Choroid plexus epithelial cell (primary cell): ENCODE measurements at regions not wholly inside any gene's neighbourhood (a gene's known extent, or its start where the extent isn't known, plus 50 kb on each side); places are given as distances from the start of the nearest gene placed in this dataset.

Experiments used
- DNase-seq: peaks from one replicate; pipeline ENCODE4 v3.0.0-alpha.2; 2010; ENCODE audit warnings: low read depth
- H3K4me3 ChIP-seq: 2 replicates; pipeline ENCODE4 v1.5.1; 2011; ENCODE audit warnings: low read depth, mild to moderate bottlenecking, control low read depth, low read length, moderate library complexity
- TF ChIP-seq, protein P1 (sequence below): conservative IDR thresholded peaks from 2 replicates; pipeline ENCODE4 v1.5.1; 2011; ENCODE audit warnings: low read depth, mild to moderate bottlenecking, control low read depth, inconsistent platforms, low read length, moderate library complexity

GRCh38 chr10:83310688-83311087, 828.6 kb upstream of the GHITM start:
- TF ChIP-seq, protein P1, sequence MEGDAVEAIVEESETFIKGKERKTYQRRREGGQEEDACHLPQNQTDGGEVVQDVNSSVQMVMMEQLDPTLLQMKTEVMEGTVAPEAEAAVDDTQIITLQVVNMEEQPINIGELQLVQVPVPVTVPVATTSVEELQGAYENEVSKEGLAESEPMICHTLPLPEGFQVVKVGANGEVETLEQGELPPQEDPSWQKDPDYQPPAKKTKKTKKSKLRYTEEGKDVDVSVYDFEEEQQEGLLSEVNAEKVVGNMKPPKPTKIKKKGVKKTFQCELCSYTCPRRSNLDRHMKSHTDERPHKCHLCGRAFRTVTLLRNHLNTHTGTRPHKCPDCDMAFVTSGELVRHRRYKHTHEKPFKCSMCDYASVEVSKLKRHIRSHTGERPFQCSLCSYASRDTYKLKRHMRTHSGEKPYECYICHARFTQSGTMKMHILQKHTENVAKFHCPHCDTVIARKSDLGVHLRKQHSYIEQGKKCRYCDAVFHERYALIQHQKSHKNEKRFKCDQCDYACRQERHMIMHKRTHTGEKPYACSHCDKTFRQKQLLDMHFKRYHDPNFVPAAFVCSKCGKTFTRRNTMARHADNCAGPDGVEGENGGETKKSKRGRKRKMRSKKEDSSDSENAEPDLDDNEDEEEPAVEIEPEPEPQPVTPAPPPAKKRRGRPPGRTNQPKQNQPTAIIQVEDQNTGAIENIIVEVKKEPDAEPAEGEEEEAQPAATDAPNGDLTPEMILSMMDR = no peak
- no peak overlapping the region for H3K4me3 ChIP-seq
- DNase-seq = no peak

DNA sequence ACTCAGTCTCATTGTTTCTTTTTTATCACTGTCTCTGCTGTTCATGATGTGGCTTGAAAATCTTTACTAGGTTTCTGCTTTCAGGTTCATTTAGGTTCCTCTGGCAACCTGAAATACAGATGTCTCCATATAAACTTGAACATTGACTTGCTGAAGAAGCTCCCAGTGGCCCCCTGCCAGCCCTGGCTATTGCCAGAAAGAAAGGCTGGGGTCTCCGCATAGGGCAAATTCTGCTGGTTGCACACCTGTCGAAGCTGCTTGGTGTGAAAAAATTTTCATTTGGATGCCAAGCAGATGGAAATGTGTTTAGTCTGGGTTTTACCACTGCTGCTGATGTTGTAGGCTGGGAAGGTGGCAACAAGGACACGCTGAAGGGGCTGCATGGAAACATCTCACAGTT, 826.7 kb upstream of the GHITM start:
- H3K4me3 ChIP-seq = no peak overlapping the region
- TF ChIP-seq, protein P1 = no peak
- no peak for DNase-seq

DNA sequence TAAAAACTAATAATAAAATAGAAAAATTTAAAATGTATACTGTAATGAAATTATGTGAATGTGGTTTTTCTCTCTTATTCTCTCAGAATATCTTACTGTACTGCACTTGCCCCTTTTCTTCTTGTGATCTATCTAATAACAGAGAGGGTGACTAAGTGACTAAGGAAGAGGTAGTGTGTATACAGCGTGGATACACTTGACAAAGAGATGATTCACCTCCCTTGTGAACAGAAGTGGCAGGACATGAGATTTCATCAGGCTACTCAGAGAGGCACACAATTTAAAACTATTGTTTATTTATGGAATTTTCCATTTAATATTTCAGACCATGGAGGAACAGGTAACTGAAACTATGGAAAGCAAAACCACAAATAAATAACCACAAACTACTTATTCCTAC, 806.6 kb upstream of the GHITM start:
- no peak for DNase-seq
- TF ChIP-seq, protein P1 = no peak
- H3K4me3 ChIP-seq = no peak overlapping the region

DNA sequence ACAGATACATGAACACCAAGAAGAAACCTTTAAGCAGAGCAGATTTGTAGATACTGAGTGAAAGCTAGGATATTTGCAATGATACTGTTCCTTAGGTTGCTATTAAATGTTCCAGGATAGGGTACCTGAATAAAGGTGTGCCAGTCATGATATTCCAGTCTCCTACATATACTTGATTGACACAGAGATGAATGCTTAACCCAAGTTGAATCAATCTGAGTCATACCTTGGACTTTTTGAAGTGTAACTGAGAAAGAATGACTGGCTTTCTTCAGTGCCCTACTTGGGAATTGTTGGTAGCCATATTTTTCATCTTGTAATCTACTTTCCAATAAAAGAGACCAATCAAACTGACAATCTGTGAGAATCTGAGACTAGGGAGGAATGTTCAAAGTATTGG, 805.7 kb upstream of the GHITM start:
- no peak for DNase-seq
- TF ChIP-seq, protein P1 = no peak
- H3K4me3 ChIP-seq = no peak overlapping the region

DNA sequence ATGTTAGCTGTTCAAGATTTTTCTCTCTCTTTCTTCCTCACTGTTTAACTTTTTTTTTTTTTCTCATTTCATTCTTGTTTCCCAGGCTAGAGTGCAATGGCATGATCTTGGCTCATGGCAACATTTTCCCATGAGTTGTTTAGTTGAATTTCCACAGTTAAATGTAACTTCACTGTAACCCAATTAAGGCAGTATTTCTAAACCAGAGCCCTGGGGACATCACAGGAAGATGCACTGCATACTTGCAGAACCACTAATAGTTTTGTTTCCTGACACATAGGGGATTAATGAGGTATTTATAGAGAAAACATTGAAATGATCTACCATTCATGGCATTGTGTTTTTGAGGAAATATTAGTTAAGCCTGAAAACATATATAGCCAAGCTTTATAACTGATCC, 795.6 kb upstream of the GHITM start:
- no peak overlapping the region for H3K4me3 ChIP-seq
- TF ChIP-seq, protein P1 = no peak
- DNase-seq = no peak

- DNase-seq = peak; percentile 26
- TF ChIP-seq, protein P1 = no peak
- no peak overlapping the region for H3K4me3 ChIP-seq
Measured at GRCh38 chr10:83346266-83346910, 792.9 kb upstream of the GHITM start.

GRCh38 chr10:83352588-83352987, 786.7 kb upstream of the GHITM start:
- DNase-seq = no peak
- H3K4me3 ChIP-seq = no peak overlapping the region
- TF ChIP-seq, protein P1 = no peak
